Esophagus muscularis mucosa (tissue), 4 donors: ENCODE measurements at regions not wholly inside any gene's neighbourhood (a gene's known extent, or its start where the extent isn't known, plus 50 kb on each side); places are given as distances from the start of the nearest gene placed in this dataset.

Experiments
- CTCF ChIP-seq, 3 experiments: fragments of 200-600 bp in 2 of 3; fragments of 450-650 bp in 1 of 3; sonication (generic) in 2 of 3; IDR thresholded peaks; one replicate each; pipeline ENCODE4 v1.5.1; 2017 to 2019; ENCODE audit warnings: antibody characterized with exemption in 3 of 3, mild to moderate bottlenecking in 2 of 3, moderate library complexity in 1 of 3
- EP300 ChIP-seq: sonication (generic); formaldehyde crosslinking; IDR thresholded peaks from one replicate; pipeline ENCODE4 v1.6.1; 2017; ENCODE audit warnings: antibody characterized with exemption
- POLR2AphosphoS5 ChIP-seq, 2 donors: sonication (generic); formaldehyde crosslinking; IDR thresholded peaks; one replicate each; pipeline ENCODE4 v1.6.1; 2017; ENCODE audit warnings: antibody characterized with exemption in 2 of 2

DNA sequence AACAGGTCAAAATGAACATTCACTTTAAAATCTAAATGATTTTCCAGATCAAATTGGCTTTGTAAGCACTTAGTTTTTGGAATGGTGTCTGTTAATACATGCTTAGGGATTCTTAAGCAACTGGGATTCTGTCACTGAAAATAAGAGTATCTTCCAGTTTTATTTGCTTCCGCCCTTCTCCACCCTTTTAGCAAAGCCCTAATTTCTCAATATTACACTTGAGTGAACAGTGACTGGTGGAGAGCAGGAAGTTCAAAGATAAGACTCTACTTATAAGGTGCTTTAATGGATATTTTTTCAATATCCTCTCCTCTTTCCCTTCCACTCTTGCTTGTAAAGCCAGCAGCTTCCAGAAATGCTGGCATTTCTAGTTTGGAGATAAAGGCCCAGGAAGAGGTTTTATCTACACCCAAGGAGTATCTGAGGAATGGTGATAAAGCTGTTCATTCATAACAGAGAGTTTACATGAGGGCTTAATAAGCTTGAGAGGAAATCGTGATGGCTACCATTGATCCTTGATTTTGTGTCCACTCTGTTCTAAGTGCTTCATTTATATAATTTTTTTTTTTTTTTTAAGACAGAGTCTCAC is 265.9 kb upstream of the PRICKLE1 start:
- TF ChIP-seq EP300 (no peak), CTCF (IDR thresholded peaks at IDR 0.05) (no peak), POLR2AphosphoS5 (IDR thresholded peaks at IDR 0.05) (no peak)
